ENCODE measurements at regions not wholly inside any gene's neighbourhood (a gene's known extent, or its start where the extent isn't known, plus 50 kb on each side); places are given as distances from the start of the nearest gene placed in this dataset.
"Not testable (repeated sequence)": the region's sequence is repeated elsewhere in the genome, so short reads cannot be mapped to it uniquely, and the experiment has no call there.

DNA sequence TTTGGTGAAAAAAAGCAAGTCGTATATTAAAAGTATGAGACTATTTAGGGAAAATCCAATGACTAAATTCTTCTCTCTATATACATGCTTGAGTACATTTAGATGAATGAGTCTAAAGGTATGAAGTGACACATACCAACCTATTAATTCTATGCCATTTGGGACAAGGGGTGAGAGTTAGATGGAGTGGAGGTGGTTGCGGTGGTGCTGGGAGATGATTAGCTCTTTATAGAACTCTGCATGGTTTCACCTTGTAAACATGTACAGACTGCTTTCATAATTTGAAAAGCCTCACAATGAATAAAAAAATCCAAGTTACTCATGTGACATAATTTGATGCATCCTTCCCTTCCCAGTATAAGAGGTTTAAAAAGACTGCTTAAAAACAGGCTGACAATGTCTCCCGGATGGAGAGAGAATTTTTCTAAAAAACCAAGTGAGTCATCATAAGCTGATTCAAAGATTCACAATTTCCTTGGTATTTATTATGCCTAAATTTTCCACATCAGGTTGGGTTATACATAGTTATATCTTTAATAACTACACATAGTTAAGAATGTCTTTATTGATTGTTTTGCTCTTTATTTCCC, 572.8 kb downstream of the REEP3 start:
- DNase-seq = no peak

DNA sequence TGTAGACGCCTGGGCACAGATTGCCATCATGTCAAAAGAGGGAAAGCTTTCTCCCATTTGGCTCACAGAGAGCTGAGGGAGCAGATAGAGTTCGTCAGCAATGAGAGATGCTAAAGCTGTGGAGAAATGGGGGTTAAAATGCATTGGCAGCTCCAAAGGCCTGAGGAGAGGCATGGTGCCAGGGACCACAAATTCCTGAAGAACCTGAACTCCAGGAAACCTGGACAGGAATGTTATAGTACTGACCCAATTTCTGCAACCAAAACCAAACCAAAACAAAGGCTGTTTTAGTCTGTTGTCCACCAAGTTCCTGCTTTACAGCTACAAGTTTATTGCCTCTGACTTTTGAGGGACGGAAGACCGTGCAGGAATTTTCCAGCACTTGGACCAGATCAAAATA, 575.7 kb downstream of the REEP3 start:
- no peak for DNase-seq

DNA sequence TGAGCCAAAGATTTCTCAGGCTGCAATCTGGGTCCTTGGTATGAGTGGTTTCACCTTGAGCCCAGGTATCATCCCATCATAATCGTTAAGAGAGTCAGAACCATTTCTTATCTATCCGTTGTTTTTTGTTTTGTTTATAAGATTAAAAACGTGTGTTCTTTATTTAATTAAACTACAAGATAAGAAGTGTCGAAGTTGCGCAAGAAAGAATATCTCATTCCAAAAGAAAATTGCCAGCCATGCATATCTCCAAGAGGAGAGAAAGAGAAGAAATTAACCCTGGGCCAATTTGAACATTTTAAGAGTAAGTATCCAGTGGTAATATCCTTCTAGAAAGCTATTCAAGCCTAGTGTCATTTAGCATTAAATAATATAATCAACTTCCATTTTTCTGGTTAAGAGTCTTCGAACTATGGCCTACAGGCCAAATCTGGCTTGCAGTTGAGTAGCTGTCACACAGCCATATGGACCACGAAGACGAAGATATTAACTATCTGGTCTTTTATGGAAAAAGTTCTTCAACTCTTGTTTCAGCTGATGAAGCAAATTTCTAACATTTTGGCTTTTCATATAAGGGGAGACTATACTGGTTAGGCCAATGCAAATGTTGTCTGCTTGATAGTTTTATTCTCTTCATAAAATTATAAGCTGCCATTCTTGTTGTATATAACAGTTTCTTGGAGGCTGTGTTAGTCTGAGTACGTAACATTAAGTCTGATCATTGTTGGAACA, 576.4 kb downstream of the REEP3 start:
- DNase-seq = no peak

DNA sequence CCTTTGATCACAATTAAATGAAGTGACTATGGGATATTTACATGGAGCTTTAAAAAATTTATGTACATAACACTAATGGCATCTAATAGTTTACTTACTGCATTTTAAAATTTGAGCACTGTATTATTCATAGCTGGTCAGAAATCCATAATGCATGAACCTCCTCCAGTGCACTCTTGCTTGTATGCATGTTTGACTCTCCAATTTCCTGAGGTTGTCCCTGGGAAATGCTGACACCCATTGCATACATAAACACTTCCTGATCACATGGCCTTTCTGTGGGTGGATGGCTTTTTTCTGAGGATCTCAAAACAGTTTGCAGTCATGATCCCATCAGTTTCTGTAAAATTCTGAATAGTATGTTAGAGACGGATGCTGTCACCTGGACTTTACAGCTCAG, 577.8 kb downstream of the REEP3 start:
- no peak for DNase-seq

DNA sequence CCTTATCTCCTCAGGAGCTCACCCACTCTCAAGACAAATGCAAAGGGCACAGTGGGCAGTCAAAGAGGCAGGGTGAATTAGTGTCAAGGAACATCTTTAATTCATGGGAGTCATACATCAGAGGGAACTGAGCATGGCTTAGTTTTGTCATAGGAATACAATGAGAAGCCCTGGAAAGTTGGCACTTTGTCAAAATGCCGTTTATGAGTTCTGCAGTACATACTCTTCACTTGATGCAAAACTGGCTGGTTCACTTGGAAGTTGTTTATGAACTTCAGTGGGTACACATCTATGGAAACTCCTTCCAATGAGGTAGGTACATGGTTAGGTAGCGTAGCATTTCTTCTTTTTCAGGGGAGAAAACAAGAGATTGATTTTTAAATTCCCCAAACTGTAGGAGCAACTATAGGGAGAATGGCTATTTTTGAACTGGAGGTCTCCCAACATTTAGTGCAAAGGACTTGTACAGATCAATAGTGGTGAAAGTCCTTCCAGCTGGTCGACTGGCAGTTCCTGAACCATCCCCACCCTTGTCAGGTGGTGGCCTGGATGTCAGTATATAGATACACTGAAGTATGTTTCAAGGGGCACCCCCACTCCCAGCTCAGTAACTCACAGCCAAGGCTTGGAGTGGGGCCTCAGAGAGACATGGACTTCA, 580.5 kb downstream of the REEP3 start:
- no peak for DNase-seq

DNA sequence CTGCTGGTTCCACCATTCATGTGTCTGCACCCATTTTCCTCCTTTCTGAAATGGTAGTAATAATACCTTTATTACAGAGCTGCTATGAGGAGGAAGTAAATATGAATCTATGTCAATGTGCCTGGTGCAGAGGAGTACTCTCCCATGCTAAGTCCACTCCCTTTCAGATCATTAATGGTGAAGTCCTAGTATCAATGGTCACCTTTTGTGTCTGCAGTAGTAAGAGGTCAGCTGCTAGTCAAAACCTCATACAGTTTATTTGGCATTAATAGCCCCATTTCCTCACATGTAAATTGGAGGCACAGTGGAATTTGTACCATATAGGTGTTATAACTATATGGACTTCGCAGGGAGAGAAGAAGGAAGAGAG, 581.0 kb downstream of the REEP3 start:
- DNase-seq = no peak

DNA sequence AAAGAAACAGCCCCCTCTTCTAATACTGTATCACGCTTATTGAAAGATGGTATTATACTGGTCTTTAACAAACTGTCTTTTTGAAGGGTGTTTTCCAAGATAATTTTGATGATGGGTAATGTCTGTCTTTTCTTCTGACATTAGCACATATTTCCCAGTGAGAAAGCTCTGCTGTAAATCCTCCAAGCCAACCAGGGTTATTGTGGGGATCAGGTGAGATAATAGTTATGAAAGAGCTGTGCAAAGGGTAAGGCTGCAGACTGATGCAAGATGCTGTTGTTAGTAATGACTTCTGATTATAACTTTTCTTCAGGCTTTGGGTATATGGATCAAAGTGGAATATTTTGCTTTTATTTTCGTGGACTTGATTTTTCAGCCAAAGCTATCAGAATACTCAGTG, 581.7 kb downstream of the REEP3 start:
- DNase-seq = no peak

DNA sequence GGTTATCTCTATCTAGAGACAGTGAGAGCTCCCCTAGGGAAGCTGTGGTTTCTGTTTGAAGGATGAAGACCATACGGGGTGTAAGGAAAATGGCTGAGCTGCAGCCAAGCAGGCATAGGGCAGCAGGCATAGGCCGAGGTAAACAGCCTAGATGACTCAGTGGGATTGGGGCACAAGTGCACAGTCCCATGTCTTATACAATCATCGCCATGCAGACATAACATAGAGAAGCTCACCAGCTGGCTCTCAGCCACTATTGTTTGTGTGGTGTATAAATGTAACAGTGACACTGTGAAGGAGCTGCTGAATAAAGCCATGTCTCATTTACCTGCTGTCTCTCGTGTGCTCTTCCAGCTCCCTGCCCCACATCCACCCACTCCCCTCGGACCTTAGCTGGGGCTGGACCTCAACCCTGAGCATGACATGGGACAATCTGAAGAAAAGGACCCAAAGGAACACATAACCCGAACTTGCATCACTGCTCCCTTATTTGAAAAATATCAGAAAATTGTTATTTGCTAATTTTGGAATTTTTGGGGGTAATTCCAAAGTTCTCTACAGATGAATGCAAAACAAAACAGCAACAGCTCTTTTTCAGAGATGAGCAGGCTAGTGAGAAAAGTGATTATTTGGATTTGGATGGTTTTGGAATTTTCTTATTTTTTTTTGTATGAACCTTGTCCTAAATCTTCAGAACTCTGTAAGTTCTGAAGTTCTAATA, 582.7 kb downstream of the REEP3 start:
- no peak for DNase-seq

DNA sequence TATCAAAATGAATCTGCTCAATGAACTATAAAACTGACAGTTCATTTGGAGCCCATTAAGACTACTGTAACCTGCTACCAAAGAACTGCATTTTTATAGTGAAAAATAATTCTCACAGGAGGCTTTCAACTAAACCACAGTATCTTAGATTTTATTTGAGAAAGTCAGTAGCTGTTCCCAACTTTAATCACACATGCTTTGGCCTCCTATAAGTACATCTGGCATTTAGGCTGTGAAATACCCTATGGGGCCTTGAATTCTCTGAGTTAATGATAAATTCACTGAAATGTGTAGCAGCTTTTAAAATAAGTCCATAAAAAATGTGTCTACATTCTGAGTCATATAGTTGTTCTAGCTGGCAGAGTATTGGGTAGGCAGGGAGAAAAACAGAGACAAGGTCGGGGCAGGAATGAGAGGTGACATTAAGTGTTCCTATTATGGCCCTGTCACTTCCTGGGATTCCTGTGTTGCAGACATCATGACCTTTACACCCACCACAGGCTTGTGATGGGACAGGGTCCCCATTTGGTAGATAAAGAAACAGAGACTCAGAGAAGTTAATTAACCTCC, 588.8 kb downstream of the REEP3 start:
- DNase-seq = no peak

DNA sequence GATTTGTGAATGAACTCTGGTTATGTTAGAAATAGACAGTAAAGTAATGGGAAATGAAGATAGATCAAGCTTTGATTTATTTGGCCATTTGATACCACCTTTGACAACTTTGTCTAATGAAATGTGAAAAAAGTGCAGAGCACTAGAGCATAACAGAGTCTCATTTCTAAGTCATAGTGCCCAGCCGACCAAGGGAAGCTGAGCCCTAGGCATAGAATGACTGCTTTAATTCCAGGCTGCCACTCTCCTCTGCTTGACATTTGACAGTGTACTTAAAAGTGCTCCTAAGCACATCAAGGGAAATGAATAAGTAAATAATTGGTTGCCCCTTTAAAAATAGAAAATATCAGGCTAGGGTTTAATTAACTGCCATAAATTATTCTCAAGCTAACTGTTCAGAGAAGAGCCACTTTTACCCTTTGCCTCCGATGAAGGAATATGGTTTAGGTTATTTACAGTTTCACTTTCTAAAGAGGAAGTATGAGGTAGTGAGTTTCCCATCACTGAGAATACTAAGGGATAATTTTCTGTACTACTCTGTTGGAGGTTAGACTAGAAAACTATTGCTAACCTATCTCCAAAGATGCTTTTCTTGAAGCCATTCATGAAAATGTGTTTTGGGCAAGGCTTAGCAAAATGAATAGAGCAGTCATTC, 591.6 kb downstream of the REEP3 start:
- DNase-seq = no peak

DNA sequence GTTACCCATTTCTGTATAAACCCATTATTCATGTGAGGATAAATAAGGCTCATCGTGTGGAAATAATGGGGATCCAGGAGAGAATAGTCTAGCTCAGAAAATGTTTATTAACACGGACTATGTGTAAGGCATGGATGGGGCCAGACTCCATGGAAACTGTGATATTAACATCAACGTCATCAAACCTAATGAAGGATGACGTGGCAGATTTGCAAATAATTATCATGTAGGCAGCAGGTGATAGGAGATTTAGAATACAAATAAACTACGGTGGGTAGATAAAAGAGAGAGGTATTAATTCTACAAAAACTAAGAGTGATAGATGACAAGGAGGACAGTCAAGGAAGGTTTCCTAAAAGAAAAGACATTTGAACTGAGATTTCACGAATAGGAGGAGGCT, 592.2 kb downstream of the REEP3 start:
- DNase-seq = no peak

DNA sequence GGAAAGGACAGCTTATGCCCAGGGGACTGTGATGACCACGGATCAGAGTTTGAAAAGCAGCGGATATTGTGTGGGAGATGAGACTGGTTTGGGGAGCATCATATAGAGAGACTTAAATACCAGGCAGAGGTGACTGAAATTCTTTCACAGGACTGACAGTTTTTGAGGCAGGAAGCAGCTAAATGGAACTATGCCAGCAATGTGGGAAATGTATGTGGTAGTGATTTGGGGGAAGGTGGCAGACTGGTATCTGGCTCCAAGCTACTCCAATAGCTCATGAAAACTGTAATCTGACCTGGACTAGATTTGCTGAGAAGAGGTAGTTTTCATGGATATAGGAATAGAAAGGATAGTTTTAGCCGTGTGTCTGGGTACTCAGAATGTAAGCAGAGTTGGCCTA, 592.6 kb downstream of the REEP3 start:
- no peak for DNase-seq

DNA sequence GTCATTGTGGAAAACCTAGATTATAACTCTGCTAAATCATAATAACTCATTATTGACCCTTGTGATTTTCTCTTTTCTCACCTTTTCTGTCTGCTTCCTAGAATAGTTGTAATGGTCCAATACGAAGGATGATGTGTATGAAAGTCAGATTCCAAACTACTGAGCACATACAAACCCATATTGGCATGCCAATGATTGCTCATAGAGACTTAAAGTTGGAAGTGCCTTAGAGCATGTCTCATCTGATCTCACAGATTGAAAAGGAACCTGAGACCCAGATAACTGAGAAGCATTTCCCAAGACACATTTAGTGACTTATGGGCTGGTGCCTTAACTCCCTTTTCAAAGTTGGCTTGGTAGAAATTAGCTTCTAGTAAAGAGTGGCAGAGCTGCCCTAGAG, 594.3 kb downstream of the REEP3 start:
- DNase-seq = no peak

DNA sequence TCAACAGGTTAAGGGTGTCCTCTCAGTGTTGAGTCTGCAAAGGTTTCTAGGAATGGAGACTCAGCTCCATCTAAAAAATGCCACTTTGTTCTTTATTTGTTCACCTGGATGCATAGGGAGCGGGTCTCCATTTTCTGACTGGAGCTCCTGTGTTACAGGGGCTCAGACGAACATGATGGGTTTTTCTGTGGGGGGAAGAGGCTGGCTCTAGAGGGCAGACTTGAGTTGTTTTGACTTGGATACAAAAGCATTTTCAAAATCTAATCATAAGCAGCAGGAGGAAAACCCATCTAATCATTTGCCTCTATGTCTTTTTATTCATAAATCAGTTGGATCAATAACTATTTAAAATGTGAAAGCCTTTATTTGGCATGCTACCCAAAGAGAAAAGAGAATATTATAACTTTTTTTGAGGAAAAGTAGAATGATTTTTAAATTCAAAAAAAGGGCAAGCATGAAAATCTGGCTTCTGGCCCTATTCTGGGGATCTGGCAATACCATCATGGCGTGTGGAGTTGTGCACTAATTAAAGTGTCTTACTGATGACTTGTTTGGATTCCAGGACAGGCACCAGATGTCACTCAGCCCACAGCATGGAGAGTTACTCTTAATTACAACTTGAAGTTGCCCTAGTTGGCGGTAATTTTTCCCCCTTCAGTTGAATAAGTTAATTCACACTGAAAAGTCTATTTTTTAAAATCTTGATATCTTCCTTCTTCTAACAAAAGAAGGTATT, 594.9 kb downstream of the REEP3 start:
- no peak for DNase-seq

DNA sequence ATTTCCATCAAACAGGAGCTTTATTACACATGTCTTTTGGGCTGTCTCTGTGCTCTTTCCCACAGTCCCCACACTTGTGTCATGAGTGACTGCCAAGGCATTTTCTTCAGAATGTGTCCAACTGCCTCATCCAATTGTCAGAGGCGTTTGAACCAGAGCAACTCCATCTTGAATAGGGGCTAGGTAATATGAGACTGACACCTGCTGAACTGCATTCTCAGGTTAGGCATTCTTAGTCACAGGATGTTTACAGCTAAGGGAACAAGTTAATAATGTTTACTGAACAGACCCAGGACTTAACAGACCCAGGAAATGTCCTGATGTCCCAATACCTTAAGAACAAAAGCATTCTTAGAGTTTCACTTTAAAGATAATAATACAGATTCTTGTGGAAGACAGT, 595.5 kb downstream of the REEP3 start:
- DNase-seq = no peak

DNA sequence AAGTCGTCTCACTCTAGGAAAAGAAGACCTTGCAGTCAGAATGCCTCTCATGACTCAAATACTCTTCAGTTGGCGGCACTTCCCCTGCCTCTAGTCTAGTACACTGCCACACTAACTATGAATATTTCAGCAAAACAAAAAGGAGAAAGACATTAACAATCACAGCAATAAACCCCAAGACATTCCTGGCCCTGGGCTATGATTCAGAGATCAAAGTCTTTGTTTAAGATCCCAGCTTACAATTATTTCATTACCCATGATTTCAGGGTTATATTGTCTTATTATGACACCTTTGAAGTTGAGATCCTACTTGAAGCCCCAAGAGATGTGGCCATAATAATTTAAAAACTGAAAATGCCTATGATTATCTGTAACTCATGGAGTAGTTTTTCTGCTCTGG, 597.5 kb downstream of the REEP3 start:
- no peak for DNase-seq

DNA sequence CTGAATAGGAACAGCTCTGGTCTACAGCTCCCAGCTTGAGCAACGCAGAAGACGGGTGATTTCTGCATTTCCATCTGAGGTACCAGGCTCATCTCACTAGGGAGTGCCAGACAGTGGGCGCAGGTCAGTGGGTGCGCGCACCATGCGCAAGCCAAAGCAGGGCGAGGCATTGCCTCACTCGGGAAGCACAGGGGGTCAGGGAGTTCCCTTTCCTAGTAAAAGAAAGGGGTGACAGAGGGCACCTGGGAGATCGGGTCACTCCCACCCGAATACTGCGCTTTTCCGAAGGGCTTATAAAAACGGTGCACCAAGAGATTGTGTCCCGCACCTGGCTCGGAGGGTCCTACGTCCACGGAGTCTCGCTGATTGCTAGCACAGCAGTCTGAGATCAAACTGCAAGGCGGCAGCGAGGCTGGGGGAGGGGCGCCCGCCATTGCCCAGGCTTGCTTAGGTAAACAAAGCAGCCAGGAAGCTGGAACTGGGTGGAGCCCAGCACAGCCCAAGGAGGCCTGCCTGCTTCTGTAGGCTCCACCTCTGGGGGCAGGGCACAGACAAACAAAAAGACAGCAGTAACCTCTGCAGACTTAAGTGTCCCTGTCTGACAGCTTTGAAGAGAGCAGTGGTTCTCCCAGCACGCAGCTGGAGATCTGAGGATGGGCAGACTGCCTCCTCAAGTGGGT, 599.2 kb downstream of the REEP3 start:
- DNase-seq = not testable (repeated sequence)

DNA sequence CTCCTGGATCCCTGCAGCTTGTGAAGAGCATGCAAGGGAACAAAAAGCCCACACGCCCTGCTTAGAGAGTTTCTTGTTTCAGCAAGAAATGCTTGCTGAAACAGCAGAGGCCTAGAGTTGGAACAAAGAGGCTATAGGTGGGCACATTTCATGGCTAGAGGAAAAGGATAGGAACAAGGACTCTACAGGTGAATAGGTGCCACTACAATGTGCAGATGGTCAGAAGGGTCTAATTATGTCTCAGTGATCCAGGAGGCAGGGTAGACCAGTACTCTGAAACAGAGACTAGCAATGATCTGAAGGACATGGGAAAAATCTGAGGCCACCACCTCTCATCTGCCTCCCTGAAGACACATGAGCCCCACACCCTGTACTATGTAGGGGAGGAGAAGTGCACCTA, 609.0 kb downstream of the REEP3 start:
- no peak for DNase-seq

DNA sequence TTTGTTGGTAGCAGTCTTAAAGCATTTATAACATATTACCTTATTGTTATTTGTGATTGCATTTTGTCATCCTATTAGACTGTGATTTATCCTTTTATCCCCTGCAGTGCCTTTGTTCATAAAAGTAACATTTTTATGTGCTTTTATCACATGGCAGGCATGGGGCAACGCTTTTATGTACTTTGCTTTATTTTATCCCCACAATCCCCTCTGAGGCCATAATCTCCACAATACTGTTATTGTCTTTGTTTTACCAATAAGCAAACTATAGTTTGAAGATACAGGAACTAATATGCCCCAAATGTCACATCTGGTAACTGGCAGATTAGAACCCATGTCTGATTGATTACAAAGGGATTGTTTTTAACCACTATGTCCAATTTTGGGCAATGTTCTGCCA, 613.5 kb downstream of the REEP3 start:
- DNase-seq = no peak

DNA sequence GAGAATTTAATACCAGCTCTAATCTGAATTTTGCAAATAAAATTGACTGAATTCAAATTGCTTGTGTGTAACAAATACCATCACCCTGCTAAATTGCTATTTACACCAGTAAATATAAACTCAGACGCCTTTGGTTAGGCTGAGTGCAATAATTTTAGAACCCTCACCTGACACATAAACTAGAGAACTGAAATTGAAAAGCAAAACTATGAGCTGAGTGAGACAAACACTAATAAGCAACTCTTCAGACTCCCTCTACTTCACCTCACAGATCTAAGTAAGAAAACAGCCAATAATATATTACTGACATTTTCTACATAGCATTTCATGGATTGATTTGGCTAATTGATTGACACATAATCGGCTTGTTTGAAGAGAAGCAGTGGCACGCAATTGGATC, 621.2 kb downstream of the REEP3 start:
- DNase-seq = no peak

DNA sequence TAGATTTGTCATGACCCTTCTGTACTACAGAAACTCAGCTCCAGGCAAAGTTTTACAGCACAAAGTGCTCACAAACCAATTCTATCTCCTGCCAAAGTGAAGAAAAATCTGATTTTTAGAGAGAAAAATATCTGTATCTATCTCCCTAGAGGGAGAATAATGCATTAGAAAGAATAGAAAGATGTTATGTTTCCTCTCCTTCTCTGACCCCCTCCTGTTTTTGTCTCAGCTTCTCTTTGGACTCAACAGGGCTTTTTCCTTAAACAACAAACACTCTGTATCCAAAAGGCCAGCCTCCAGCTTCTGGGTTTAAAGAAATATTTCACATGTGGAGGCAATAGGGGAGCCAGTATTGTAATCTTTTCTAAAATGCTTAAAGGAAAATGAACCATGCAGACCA, 627.4 kb downstream of the REEP3 start:
- DNase-seq = no peak

DNA sequence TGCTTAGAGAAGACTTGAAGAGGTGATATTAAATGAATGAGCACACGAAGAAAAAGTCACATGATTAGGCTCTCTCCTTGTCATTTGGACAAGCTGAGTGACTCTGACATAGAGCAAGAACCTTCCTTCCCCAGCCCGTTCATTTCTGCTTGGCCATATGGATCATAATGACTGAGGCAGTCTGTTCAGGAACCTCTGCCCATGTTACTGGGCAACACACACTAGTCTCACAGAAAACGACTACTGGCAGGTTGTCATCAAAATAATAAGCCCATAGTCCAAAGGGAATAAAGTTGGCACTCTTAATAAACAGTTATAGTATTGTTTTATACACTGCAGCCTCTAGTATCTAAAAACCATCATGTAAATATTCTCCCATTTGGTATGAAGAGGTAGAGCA, 635.0 kb downstream of the REEP3 start:
- DNase-seq = no peak
